Neural cell (in vitro differentiated cells): ENCODE measurements at regions not wholly inside any gene's neighbourhood (a gene's known extent, or its start where the extent isn't known, plus 50 kb on each side); places are given as distances from the start of the nearest gene placed in this dataset.

ENCODE experiments used
- CTCF ChIP-seq: fragments of 450-650 bp; IDR thresholded peaks from 2 replicates; pipeline ENCODE4 v1.5.1; 2014; ENCODE audit warnings: antibody characterized with exemption, mild to moderate bottlenecking, moderate library complexity; ENCODE audit not compliant: poor library complexity, severe bottlenecking
- EP300 ChIP-seq: fragments of 450-650 bp; conservative IDR thresholded peaks from 2 replicates; pipeline ENCODE4 v1.6.1; 2014; ENCODE audit warnings: antibody characterized with exemption, mild to moderate bottlenecking, moderate library complexity; ENCODE audit not compliant: poor library complexity, severe bottlenecking
- EZH2 ChIP-seq: fragments of 200-600, 300-800 bp; shearing (Covaris generic), sonication (generic); IDR thresholded peaks from 2 replicates; pipeline ENCODE4 v1.6.1; 2014; ENCODE audit warnings: antibody characterized with exemption, low read length, borderline replicate concordance, mild to moderate bottlenecking; ENCODE audit not compliant: insufficient read depth, poor library complexity, severe bottlenecking
- POLR2AphosphoS5 ChIP-seq: IDR thresholded peaks from 2 replicates; pipeline ENCODE4 v1.6.1; 2012
- RAD21 ChIP-seq: fragments of 450-650 bp; conservative IDR thresholded peaks from 2 replicates; pipeline ENCODE4 v1.6.1; 2014; ENCODE audit warnings: antibody characterized with exemption, mild to moderate bottlenecking, moderate library complexity
- REST ChIP-seq: IDR thresholded peaks from 2 replicates; pipeline ENCODE4 v1.6.1; 2012; ENCODE audit warnings: borderline replicate concordance
- SMC3 ChIP-seq: fragments of 450-650 bp; conservative IDR thresholded peaks from 2 replicates; pipeline ENCODE4 v1.6.1; 2014; ENCODE audit warnings: antibody characterized with exemption, mild to moderate bottlenecking, moderate library complexity; ENCODE audit not compliant: poor library complexity
- TAF1 ChIP-seq: IDR thresholded peaks from 2 replicates; pipeline ENCODE4 v1.6.1; 2012; ENCODE audit warnings: low read depth

GRCh38 chr6:134520181-134521115 is 202.5 kb upstream of the SGK1 start:
- TF ChIP-seq CTCF (no peak), POLR2AphosphoS5 (no peak), TAF1 (no peak), EZH2 (no peak), REST (no peak), EP300 (no peak), RAD21 (no peak), SMC3 (no peak)
